GM20431 (cell line): ENCODE measurements at regions not wholly inside any gene's neighbourhood (a gene's known extent, or its start where the extent isn't known, plus 50 kb on each side); places are given as distances from the start of the nearest gene placed in this dataset.
"Not testable (repeated sequence)": the region's sequence is repeated elsewhere in the genome, so short reads cannot be mapped to it uniquely, and the experiment has no call there.

Experiments
- in situ Hi-C: fragments of 300-500 bp; cut with MseI, MboI; formaldehyde crosslinking; loops from one replicate; pipeline ENCODE4 v1.15.0; 2020; ENCODE audit warnings: low sequenced_read_pairs; ENCODE audit not compliant: unreplicated experiment

DNA sequence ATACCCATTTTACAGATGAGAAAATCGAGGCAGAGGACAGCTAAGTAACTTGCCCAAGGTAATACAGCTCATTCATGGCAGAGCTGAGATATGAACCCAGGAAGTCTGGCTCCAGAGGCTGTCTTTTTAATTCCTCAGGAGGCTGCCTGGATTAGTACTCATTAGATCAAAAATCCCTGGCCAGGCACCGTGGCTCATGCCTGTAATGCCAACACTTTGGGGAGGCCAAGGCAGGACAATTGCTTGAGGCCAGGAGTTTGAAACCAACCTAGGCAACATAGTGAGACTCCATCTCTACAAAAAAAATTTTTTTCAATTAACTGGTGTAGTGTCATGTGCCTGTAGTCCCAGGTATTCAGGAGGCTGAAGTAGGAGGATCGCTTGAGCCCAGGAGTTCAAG, 291.4 kb downstream of the GOLGA6L6 start:
- in situ Hi-C loops, result loop anchor here (10.0 kb wide), 1 partner anchor 135 kb away; no protein-coding TSS in a partner anchor

- in situ Hi-C loops, result not testable (repeated sequence)
Measured at GRCh38 chr15:20249677-20249970, 292.0 kb downstream of the GOLGA6L6 start.

DNA sequence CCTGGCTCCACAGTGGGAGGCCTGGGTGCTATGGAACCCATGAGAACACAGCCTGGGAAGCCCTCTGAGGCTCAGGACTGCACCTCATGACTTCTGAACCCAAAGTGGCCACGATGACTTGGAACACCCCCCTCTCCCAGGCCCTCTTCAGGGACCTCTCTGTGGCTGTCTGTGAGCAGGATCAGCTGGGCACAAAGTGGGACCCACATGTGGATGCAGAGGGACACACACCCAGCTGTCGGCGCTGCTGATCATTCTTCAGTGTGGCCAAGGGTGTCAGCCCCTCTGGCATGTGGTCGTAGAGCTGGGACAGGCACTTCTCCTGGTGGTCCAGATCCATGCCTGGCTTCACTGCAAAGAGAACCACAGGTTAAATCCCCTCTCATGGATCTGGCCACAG, 293.2 kb downstream of the GOLGA6L6 start:
- in situ Hi-C loops, result not testable (repeated sequence)

GRCh38 chr15:20247137-20247536, 294.5 kb downstream of the GOLGA6L6 start:
- in situ Hi-C loops, result not testable (repeated sequence)

DNA sequence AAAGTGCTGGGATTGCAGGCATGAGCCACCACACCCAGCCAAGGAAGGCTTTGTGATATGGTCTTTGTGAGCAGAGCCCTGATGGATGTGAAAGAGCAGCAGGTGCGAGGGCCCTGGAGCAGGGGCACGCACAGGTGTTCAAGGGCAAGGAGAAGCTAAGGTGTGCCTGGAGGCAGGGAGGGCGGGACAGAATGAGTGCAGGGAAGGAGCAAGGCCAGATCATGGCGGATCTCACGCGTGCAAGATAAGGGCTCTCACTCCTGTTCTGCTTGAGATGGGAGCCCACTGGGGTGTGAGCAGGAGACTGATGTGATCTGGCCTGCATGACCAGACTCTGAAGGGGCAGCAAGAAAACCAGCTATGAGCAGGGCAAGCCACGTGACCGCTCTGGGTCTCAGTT, 295.0 kb downstream of the GOLGA6L6 start:
- in situ Hi-C loops, result not testable (repeated sequence)

GRCh38 chr15:20245856-20246255, 295.7 kb downstream of the GOLGA6L6 start:
- in situ Hi-C loops, result not testable (repeated sequence)

DNA sequence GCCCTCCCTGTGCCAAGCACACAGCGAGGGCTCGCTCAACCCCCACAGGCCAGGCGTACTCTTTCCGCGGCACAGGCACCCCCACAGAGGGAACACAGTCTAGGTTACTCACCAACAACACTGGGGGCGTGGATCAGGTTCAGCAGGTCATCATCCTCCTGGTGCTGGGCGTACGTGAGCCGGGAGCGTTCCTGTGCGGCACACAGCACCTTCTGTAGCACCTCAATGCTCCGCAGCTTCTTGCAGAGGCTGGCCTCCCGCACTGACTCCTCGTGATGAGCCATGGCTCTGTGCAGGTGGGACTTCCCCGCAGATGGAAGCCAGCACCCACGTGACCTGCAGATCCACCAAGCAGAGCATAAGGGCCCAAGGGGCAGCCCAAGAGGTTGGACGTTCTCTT, 296.8 kb downstream of the GOLGA6L6 start:
- in situ Hi-C loops, result not testable (repeated sequence)

- in situ Hi-C loops, result not testable (repeated sequence)
Measured at GRCh38 chr15:20243486-20244240, 297.9 kb downstream of the GOLGA6L6 start.

- in situ Hi-C loops, result not testable (repeated sequence)
Measured at GRCh38 chr15:20240366-20240917, 301.2 kb downstream of the GOLGA6L6 start.

DNA sequence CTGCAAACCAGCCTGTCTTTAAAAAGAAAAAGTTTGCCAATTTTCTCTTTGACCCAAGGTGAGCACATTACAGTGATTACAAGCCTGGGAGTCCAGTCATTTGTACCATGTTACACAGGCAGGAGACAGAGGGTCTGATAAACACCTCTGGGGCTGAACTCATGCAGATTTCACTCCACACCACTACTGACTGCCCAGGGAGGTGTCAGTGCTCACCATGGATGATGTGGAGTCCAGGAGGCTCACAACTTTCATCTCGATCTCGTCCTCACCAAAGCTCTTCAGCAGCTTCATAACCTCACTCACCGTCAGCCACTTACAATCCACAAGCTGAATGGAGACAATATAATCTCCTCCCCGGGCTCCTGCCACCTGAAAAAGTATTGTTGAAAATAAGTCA, 302.4 kb downstream of the GOLGA6L6 start:
- in situ Hi-C loops, result not testable (repeated sequence)

GRCh38 chr15:20237256-20238020, 304.2 kb downstream of the GOLGA6L6 start:
- in situ Hi-C loops, result not testable (repeated sequence)

- in situ Hi-C loops, result not testable (repeated sequence)
Measured at GRCh38 chr15:20235728-20236127, 305.9 kb downstream of the GOLGA6L6 start.

DNA sequence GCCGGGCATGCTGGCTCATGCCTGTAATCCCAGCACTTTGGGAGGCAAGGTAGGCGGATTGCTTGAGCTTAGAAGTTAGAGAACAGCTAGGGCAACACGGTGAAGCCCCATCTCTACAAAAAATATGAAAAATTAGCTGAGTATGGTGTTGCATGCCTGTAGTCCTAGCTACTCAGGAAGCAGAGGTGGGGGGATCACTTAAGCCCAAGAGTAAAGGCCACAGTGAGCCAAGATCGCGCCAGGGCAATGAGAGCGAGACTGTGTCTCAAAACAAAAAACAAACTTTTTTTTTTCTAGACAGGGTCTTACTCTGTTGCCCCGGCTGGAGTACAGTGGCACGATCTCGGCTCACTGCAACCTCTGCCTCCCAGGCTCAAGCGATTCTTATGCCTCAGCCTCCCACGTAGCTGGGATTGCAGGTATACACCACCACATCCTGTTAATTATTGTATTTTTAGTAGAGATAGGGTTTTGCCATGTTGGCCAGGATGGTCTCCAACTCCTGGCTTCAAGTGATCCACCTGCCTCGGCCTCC, 307.5 kb downstream of the GOLGA6L6 start:
- in situ Hi-C loops, result not testable (repeated sequence)

- in situ Hi-C loops, result not testable (repeated sequence)
Measured at GRCh38 chr15:20232457-20232856, 309.1 kb downstream of the GOLGA6L6 start.

DNA sequence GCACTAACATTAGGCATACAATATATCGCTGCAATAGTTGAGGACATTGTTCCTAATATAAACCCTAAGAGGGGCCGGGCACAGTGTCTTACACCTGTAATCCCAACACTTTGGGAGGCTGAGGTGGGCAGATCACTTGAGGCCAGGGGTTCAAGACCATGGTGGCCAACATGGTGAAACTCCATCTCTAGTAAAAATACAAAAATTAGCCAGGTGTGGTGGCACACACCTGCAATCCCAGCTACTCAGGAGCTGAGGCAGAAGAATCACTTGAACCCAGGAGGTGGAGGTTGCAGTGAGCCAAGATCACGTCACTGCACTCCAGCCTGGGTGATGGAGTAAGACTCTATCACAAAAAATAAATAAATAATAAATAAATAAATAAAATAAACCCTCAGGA, 310.9 kb downstream of the GOLGA6L6 start:
- in situ Hi-C loops, result not testable (repeated sequence)

- in situ Hi-C loops, result not testable (repeated sequence)
Measured at GRCh38 chr15:20228791-20229190, 312.8 kb downstream of the GOLGA6L6 start.

- in situ Hi-C loops, result not testable (repeated sequence)
Measured at GRCh38 chr15:20227119-20227853, 314.3 kb downstream of the GOLGA6L6 start.

- in situ Hi-C loops, result not testable (repeated sequence)
Measured at GRCh38 chr15:20226531-20226930, 315.1 kb downstream of the GOLGA6L6 start.

DNA sequence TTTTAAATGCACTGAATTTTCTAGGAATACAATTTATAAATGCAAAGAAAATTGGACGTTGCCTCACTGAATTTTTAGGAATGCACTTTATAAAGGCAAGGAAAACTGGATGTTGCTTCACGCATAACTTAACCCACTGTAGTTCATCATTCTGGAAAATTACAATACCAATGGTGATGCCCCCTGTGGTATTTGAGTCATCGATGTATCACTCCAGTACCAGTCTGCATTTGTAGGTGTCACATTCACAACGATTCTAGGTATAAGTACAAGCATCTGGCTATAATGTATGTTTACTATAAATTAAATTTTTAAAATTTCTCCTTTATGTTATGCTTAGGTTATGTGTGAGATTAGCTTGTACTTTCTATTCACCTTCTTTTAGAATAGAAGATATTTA, 320.5 kb downstream of the GOLGA6L6 start:
- in situ Hi-C loops, result not testable (repeated sequence)

- in situ Hi-C loops, result not testable (repeated sequence)
Measured at GRCh38 chr15:20219171-20219570, 322.4 kb downstream of the GOLGA6L6 start.
